ENCODE measurements at regions not wholly inside any gene's neighbourhood (a gene's known extent, or its start where the extent isn't known, plus 50 kb on each side); places are given as distances from the start of the nearest gene placed in this dataset.
"Not testable (repeated sequence)": the region's sequence is repeated elsewhere in the genome, so short reads cannot be mapped to it uniquely, and the experiment has no call there.

DNA sequence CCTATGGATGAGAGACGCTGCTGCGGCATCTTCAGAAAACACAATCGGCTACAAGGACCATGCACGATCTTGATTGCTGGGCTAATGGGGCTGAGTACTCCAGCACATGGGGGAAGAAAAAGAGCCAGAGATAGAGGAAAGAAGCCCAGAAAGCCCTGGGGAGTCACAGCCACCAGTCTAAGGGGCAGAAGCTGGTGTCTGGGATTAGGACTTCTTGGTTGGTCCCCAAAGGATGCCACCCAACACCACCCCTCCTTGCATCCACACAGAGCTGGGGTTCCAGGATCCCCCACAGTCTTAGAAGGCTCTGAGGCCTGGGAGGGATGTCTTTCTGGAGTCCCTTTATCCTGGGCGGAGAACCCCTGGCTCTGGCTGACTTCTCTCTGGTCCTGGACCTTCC lies 98.4 kb upstream of the TARDBP start:
- TF ChIP-seq YY1 (IDR thresholded peaks at IDR 0.05; ENCODE audit: insufficient read depth, insufficient read length) (no peak), SUZ12 (IDR thresholded peaks at IDR 0.05; ENCODE audit: extremely low read depth, insufficient read depth, insufficient read length) (no peak), ZNF274 (IDR thresholded peaks at IDR 0.05; ENCODE audit: low read depth, low read length) (no peak)
- no peak for DNase-seq (ENCODE audit: low read depth, low spot score)
- Histone ChIP-seq H3K9ac (ENCODE audit: insufficient read length, low read depth) (no peak overlapping the region), H3K9me3 (ENCODE audit: insufficient read depth, low read length) (no peaks in the 10 kb centered on the region), H3K4me1 (ENCODE audit: insufficient read depth, insufficient read length) (peaks cover 4% of the 10 kb centered on the region), H3K36me3 (ENCODE audit: insufficient read depth, insufficient read length, low read length) (no peaks in the 10 kb centered on the region), H3K27me3 (ENCODE audit: insufficient read depth, insufficient read length) (no peaks in the 10 kb centered on the region), H3K4me3 (ENCODE audit: insufficient read length, low read depth) (no peak overlapping the region)

DNA sequence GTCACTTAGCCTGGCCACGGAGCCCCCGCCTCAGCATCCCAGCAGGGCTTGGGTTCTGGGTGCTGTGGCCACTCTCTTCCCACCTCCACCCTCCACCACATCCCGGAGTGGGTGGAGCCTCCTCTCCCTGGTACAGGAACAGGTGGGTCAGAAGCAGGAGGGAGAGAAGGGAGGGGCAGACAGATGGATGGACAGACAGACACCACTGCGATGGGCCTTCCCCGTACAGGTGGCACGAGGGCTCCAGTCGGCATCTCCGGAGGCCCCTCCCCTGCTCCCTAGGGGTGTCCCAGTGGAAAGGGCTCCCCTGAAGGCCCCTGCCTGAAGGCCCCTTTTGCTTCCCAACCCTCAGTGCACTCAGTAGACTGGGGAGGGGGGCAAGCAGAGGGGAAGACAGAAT lies 96.9 kb upstream of the TARDBP start:
- H3K9me3 ChIP-seq (ENCODE audit: insufficient read depth, low read length), result no peaks in the 10 kb centered on the region
- TF ChIP-seq YY1 (IDR thresholded peaks at IDR 0.05; ENCODE audit: insufficient read depth, insufficient read length), result no peak
- DNase-seq (ENCODE audit: low read depth, low spot score), result no peak
- no peaks in the 10 kb centered on the region for H3K27me3 ChIP-seq (ENCODE audit: insufficient read depth, insufficient read length)
- no peaks in the 10 kb centered on the region for H3K4me1 ChIP-seq (ENCODE audit: insufficient read depth, insufficient read length)
- H3K36me3 ChIP-seq (ENCODE audit: insufficient read depth, insufficient read length, low read length), result no peaks in the 10 kb centered on the region
- no peak overlapping the region for H3K9ac ChIP-seq (ENCODE audit: insufficient read length, low read depth)
- no peak overlapping the region for H3K4me3 ChIP-seq (ENCODE audit: insufficient read length, low read depth)

DNA sequence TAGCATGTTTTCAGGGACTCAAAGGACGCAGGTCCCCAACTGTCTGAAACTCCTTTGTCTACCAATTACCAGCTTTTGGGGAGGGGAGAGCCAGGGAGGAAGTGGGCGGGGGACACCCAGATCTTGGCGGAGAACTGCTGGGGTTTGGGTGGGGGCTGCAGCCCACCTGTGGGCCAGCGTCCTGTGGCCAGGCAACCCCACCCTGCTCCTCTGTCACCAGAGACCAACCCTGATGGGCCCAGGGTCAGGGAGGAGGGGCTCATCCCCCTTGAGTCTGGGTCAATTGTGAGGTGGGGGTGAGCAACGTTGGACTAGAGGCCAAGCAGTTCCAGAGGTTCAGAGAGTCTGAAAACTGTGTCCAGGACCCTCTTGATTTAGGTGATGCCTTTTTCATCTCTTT lies 96.1 kb upstream of the TARDBP start:
- Histone ChIP-seq H3K9me3 (ENCODE audit: insufficient read depth, low read length) (no peaks in the 10 kb centered on the region), H3K4me1 (ENCODE audit: insufficient read depth, insufficient read length) (no peaks in the 10 kb centered on the region), H3K4me3 (ENCODE audit: insufficient read length, low read depth) (no peak overlapping the region), H3K27me3 (ENCODE audit: insufficient read depth, insufficient read length) (no peaks in the 10 kb centered on the region), H3K9ac (ENCODE audit: insufficient read length, low read depth) (no peak overlapping the region), H3K36me3 (ENCODE audit: insufficient read depth, insufficient read length, low read length) (no peaks in the 10 kb centered on the region)
- TF ChIP-seq SUZ12 (IDR thresholded peaks at IDR 0.05; ENCODE audit: extremely low read depth, insufficient read depth, insufficient read length) (no peak), YY1 (IDR thresholded peaks at IDR 0.05; ENCODE audit: insufficient read depth, insufficient read length) (no peak), ZNF274 (IDR thresholded peaks at IDR 0.05; ENCODE audit: low read depth, low read length) (no peak)
- no peak for DNase-seq (ENCODE audit: low read depth, low spot score)

DNA sequence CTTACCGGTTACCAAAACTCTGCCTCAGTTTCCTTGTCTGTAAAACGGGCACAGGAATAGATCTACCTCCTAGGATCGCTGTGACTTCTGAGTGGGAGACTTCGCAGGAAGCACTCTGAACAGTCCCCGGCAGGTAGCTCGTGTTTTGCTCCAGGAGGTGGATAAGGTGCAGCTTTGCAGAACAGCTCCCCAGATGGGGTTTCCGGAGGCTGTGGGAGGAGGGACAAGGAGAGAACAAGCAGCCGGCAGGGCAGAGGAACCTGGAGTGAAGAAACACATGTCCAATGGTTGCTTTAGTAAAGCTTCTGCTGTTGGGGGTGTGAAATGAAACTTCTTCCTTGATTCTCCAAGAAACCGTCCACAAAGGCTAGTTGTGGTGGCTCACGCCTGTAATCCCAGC lies 95.5 kb upstream of the TARDBP start:
- DNase-seq (ENCODE audit: low read depth, low spot score), result no peak
- Histone ChIP-seq H3K9ac (ENCODE audit: insufficient read length, low read depth) (no peak overlapping the region), H3K36me3 (ENCODE audit: insufficient read depth, insufficient read length, low read length) (no peaks in the 10 kb centered on the region), H3K4me1 (ENCODE audit: insufficient read depth, insufficient read length) (no peaks in the 10 kb centered on the region), H3K9me3 (ENCODE audit: insufficient read depth, low read length) (no peaks in the 10 kb centered on the region), H3K27me3 (ENCODE audit: insufficient read depth, insufficient read length) (no peaks in the 10 kb centered on the region), H3K4me3 (ENCODE audit: insufficient read length, low read depth) (no peak overlapping the region)
- TF ChIP-seq SUZ12 (IDR thresholded peaks at IDR 0.05; ENCODE audit: extremely low read depth, insufficient read depth, insufficient read length) (no peak), ZNF274 (IDR thresholded peaks at IDR 0.05; ENCODE audit: low read depth, low read length) (no peak), YY1 (IDR thresholded peaks at IDR 0.05; ENCODE audit: insufficient read depth, insufficient read length) (no peak)

DNA sequence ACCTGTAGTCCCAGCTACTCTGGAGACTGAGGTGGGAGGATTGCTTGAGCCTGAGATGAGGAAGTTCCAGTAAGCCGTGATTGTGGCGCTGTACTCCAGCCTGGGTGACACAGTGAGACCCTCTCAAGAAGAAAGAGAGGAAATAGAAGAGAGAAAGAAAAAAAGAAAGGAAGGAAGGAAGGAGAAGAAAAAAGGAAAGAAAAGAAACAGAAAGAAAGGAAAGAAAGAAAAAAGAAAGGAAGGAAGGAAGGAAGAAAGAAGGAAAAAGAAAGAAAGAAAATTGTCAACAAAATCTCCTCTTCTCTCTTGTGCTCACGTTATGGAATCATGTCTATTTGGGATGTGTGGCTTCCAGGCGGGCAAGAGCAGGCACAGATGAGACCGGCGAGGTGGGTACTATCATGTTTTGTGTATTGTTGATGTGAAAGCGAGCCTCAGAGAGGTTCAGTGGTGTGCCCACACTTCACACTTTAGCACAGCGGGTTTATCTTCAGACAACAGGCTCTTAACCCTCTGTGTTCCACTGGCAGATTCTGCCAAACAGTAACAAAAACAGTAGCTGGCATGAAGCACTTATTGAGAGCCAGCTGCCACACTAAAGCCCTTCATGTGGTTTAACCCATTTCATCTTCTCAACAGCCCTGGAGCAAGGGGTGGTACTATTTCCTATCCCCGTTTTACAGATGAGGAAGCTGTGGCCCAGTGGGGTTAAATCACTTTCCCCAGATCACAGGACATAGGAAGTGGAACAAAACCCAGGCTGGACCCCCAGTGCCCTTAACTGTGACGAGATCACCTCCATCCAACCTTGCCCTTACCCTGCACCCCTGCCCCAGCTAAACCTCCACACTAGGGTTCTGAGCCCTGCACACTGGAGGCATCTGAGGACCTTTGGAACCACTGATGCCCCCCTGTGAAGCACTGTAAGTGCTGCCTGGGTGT lies 94.7 kb upstream of the TARDBP start:
- Histone ChIP-seq H3K9me3 (ENCODE audit: insufficient read depth, low read length) (no peaks in the 10 kb centered on the region), H3K27me3 (ENCODE audit: insufficient read depth, insufficient read length) (no peaks in the 10 kb centered on the region), H3K4me3 (ENCODE audit: insufficient read length, low read depth) (no peak overlapping the region), H3K4me1 (ENCODE audit: insufficient read depth, insufficient read length) (no peaks in the 10 kb centered on the region), H3K9ac (ENCODE audit: insufficient read length, low read depth) (no peak overlapping the region), H3K36me3 (ENCODE audit: insufficient read depth, insufficient read length, low read length) (no peaks in the 10 kb centered on the region)
- TF ChIP-seq YY1 (IDR thresholded peaks at IDR 0.05; ENCODE audit: insufficient read depth, insufficient read length), result no peak
- TF ChIP-seq SUZ12 (IDR thresholded peaks at IDR 0.05; ENCODE audit: extremely low read depth, insufficient read depth, insufficient read length), result no peak
- no peak for TF ChIP-seq ZNF274 (IDR thresholded peaks at IDR 0.05; ENCODE audit: low read depth, low read length)
- no peak for DNase-seq (ENCODE audit: low read depth, low spot score)

DNA sequence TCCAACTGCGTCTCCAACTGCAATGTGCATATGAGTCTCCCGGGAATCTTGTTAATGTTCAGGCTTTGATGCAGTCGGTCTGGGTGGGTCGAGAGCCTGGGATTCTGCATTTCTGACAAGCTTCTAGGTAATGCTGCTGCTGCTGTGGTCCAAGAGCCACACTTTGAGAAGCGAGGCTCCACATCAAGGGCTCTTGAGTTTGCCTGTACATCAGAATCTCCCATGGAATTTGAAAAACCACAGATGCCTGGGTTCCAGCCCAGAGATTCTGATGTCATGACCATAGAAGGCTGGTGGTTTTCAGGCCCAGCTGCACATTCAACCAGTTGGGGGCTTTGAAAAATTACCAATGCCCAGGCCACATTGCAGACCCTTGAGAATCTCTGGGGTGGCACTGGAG lies 93.9 kb upstream of the TARDBP start:
- Histone ChIP-seq H3K4me1 (ENCODE audit: insufficient read depth, insufficient read length) (no peaks in the 10 kb centered on the region), H3K9ac (ENCODE audit: insufficient read length, low read depth) (no peak overlapping the region), H3K9me3 (ENCODE audit: insufficient read depth, low read length) (no peaks in the 10 kb centered on the region), H3K4me3 (ENCODE audit: insufficient read length, low read depth) (no peak overlapping the region), H3K27me3 (ENCODE audit: insufficient read depth, insufficient read length) (no peaks in the 10 kb centered on the region), H3K36me3 (ENCODE audit: insufficient read depth, insufficient read length, low read length) (no peaks in the 10 kb centered on the region)
- DNase-seq (ENCODE audit: low read depth, low spot score), result no peak
- TF ChIP-seq SUZ12 (IDR thresholded peaks at IDR 0.05; ENCODE audit: extremely low read depth, insufficient read depth, insufficient read length) (no peak), ZNF274 (IDR thresholded peaks at IDR 0.05; ENCODE audit: low read depth, low read length) (no peak), YY1 (IDR thresholded peaks at IDR 0.05; ENCODE audit: insufficient read depth, insufficient read length) (no peak)

DNA sequence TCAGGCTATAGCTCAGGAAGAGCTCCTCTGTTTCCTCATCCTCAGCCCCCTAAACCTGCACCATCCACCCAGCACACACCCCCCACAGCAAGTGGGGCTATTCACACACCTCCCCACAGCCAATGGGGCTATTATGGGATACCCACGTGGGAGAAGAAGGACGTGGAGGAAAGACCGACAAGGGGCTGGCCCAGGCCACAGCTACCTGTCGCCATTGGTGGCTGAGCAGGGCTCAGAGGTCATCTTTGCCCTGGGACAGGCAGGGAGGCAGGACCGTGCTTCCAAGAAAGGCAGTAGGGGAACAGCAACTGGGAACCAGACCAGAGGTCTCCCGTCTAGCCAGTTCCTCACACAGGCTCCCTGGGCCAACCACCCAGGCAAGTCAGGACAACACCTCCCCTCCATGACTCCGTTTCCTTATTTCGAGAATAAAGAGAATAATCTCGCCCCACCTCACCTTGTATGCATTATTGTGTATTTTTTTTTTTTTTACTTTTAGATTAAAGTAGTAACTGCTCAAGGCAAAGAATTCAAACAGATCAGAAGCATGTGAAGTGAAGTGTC lies 92.3 kb upstream of the TARDBP start:
- Histone ChIP-seq H3K4me1 (ENCODE audit: insufficient read depth, insufficient read length) (no peaks in the 10 kb centered on the region), H3K9me3 (ENCODE audit: insufficient read depth, low read length) (no peaks in the 10 kb centered on the region), H3K4me3 (ENCODE audit: insufficient read length, low read depth) (no peak overlapping the region), H3K9ac (ENCODE audit: insufficient read length, low read depth) (no peak overlapping the region), H3K27me3 (ENCODE audit: insufficient read depth, insufficient read length) (no peaks in the 10 kb centered on the region), H3K36me3 (ENCODE audit: insufficient read depth, insufficient read length, low read length) (no peaks in the 10 kb centered on the region)
- TF ChIP-seq SUZ12 (IDR thresholded peaks at IDR 0.05; ENCODE audit: extremely low read depth, insufficient read depth, insufficient read length) (no peak), YY1 (IDR thresholded peaks at IDR 0.05; ENCODE audit: insufficient read depth, insufficient read length) (no peak), ZNF274 (IDR thresholded peaks at IDR 0.05; ENCODE audit: low read depth, low read length) (no peak)
- DNase-seq (ENCODE audit: low read depth, low spot score), result no peak

DNA sequence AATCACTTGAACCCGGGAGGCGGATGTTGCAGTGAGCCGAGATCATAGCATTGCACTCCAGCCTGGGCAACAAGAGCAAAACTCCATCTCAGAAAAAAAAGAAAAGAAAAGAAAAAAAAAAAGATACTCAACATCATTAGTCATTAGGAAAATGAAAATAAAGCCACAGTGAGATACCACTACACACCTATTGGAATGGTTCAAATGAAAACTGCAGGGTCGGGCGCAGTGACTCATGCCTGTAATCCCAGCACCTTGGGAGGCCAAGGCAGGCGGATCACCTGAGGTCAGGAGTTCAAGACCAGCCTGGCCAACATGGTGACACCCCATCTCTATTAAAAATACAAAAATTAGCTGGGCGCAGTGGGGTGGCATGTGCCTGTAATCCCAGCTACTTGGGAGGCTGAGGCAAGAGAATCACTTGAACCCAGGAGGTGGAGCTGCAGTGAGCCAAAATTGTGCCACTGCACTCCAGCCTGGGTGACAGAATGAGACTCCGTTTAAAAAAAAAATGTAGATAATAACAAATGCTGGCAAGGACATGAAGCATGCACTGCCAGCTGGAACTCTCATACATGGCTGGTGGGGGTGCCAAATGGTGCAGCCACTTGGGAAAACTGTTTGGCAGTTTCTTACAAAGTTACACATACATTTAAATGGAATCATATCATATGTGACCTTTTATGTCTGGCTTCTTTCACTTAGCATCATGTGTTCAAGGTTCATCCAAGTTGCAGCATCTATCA lies 90.0 kb upstream of the TARDBP start:
- not testable (repeated sequence) for DNase-seq (ENCODE audit: low read depth, low spot score); H3K9ac ChIP-seq (ENCODE audit: insufficient read length, low read depth); H3K27me3 ChIP-seq (ENCODE audit: insufficient read depth, insufficient read length); H3K4me3 ChIP-seq (ENCODE audit: insufficient read length, low read depth); H3K4me1 ChIP-seq (ENCODE audit: insufficient read depth, insufficient read length); H3K9me3 ChIP-seq (ENCODE audit: insufficient read depth, low read length); H3K36me3 ChIP-seq (ENCODE audit: insufficient read depth, insufficient read length, low read length)

Measured in NT2/D1 (cell line).